H1 (cell line): ENCODE measurements at regions not wholly inside any gene's neighbourhood (a gene's known extent, or its start where the extent isn't known, plus 50 kb on each side); places are given as distances from the start of the nearest gene placed in this dataset.

Experiments used
- CTCF ChIA-PET: fragments of 300-600 bp; sonication (Branson Sonifier 250); formaldehyde crosslinking; loops from one replicate; lab custom pipeline; 2021; ENCODE audit not compliant: partially characterized antibody; lab: Charles Lee
- POLR2A ChIA-PET: fragments of 300-600 bp; sonication (Branson Sonifier 250); formaldehyde crosslinking; loops from one replicate; lab custom pipeline; 2021; ENCODE audit warnings: inconsistent platforms; ENCODE audit not compliant: partially characterized antibody; lab: Charles Lee
- DNase-seq, 2 experiments: peaks; one replicate each; pipeline versions ENCODE4 v3.0.0 to v3.0.0-alpha.2; 2010 to 2022; ENCODE audit warnings: low spot score in 2 of 2, low read depth in 1 of 2, mixed read lengths in 1 of 2
- FAIRE-seq: peaks from 2 replicates; lab custom pipeline; 2011; peaks lifted over from hg19 to GRCh38; lab: Jason Lieb, UNC
- H2AFZ ChIP-seq: 2 replicates; pipeline ENCODE4 v1.8.1; 2012; ENCODE audit warnings: low read length, inconsistent platforms
- H2AK5ac ChIP-seq: 2 replicates; pipeline ENCODE4 v1.6.1; 2013; ENCODE audit warnings: low read depth, low read length
- H2BK120ac ChIP-seq: replicated peaks from 2 replicates; pipeline ENCODE3; 2013; ENCODE audit warnings: low read depth, low read length, inconsistent platforms
- H2BK12ac ChIP-seq: 2 replicates; pipeline ENCODE4 v1.6.1; 2013; ENCODE audit warnings: low read depth, low read length
- H2BK15ac ChIP-seq: 2 replicates; pipeline ENCODE4 v1.6.1; 2013; ENCODE audit warnings: low read length
- H2BK20ac ChIP-seq: 2 replicates; pipeline ENCODE4 v1.6.1; 2013; ENCODE audit warnings: low read length
- H2BK5ac ChIP-seq: 2 replicates; pipeline ENCODE4 v1.6.1; 2013; ENCODE audit warnings: low read depth, low read length
- H3K14ac ChIP-seq: 2 replicates; pipeline ENCODE4 v1.6.1; 2013; ENCODE audit warnings: inconsistent platforms; ENCODE audit not compliant: insufficient read length
- H3K18ac ChIP-seq: 2 replicates; pipeline ENCODE4 v1.6.1; 2013; ENCODE audit warnings: low read length; ENCODE audit errors: extremely low read depth
- H3K23ac ChIP-seq: 2 replicates; pipeline ENCODE4 v1.6.1; 2013; ENCODE audit warnings: inconsistent platforms; ENCODE audit not compliant: insufficient read length
- H3K23me2 ChIP-seq: 2 replicates; pipeline ENCODE4 v1.6.1; 2013; ENCODE audit warnings: low read depth, low read length
- H3K27ac ChIP-seq: 2 replicates; pipeline ENCODE4 v1.6.1; 2011; ENCODE audit warnings: low read depth, low read length, inconsistent platforms
- H3K27me3 ChIP-seq, 4 experiments: replicated peaks in 1 of 4; 1 replicate in 1 of 4; 2 replicates in 3 of 4; pipeline versions ENCODE4 v1.6.1 to v1.8.1; 2011 to 2013; ENCODE audit warnings: low read length in 3 of 4, mild to moderate bottlenecking in 3 of 4, inconsistent platforms in 2 of 4, mixed read lengths in 2 of 4, moderate library complexity in 1 of 4; ENCODE audit not compliant: control insufficient read depth in 3 of 4, insufficient read depth in 3 of 4; ENCODE audit errors: extremely low read depth in 1 of 4
- H3K36me3 ChIP-seq, 4 experiments: 2 replicates each; pipeline versions ENCODE4 v1.6.1 to v1.8.1; 2011 to 2013; ENCODE audit warnings: mild to moderate bottlenecking in 4 of 4, low read length in 3 of 4, moderate library complexity in 2 of 4, control low read depth in 1 of 4, inconsistent platforms in 1 of 4; ENCODE audit not compliant: insufficient read depth in 4 of 4, control insufficient read depth in 2 of 4
- H3K4ac ChIP-seq: replicated peaks from 2 replicates; pipeline ENCODE3; 2013; ENCODE audit warnings: low read length, low read depth, mixed read lengths, inconsistent platforms; ENCODE audit not compliant: insufficient read length
- H3K4me1 ChIP-seq, 4 experiments: replicated peaks in 1 of 4; 1 replicate in 1 of 4; 2 replicates in 3 of 4; pipeline versions ENCODE4 v1.6.1 to v1.8.1; 2011 to 2013; ENCODE audit warnings: low read length in 3 of 4, inconsistent platforms in 2 of 4, mixed read lengths in 1 of 4; ENCODE audit not compliant: insufficient read depth in 4 of 4, control insufficient read depth in 3 of 4
- H3K4me2 ChIP-seq, 2 experiments: 2 replicates each; pipeline versions ENCODE4 v1.6.1 to v1.8.1; 2011 to 2013; ENCODE audit warnings: low read depth in 2 of 2, low read length in 2 of 2, control low read depth in 1 of 2, inconsistent platforms in 1 of 2, mild to moderate bottlenecking in 1 of 2; ENCODE audit not compliant: insufficient read depth in 1 of 2
- H3K4me3 ChIP-seq, 4 experiments: fragments of 200-600, 300-600 bp in 1 of 4; sonication (generic), shearing (Covaris generic), sonication (Bioruptor Twin) in 1 of 4; 2 replicates each; pipeline versions ENCODE4 v1.5.1 to v1.8.1; 2011 to 2016; ENCODE audit warnings: low read length in 4 of 4, low read depth in 3 of 4, control low read depth in 2 of 4, inconsistent platforms in 2 of 4, mild to moderate bottlenecking in 2 of 4, mixed read lengths in 1 of 4, moderate library complexity in 1 of 4; ENCODE audit not compliant: insufficient read depth in 2 of 4; ENCODE audit errors: extremely low read depth in 1 of 4
- H3K56ac ChIP-seq: replicated peaks from 2 replicates; pipeline ENCODE3; 2013; ENCODE audit warnings: low read depth, mild to moderate bottlenecking, mixed read lengths, low read length, inconsistent platforms; ENCODE audit not compliant: insufficient read length
- H3K79me1 ChIP-seq: 2 replicates; pipeline ENCODE4 v1.6.1; 2013; ENCODE audit warnings: low read depth, low read length, control low read depth
- H3K79me2 ChIP-seq, 2 experiments: 2 replicates each; pipeline versions ENCODE4 v1.6.1 to v1.8.1; 2012 to 2013; ENCODE audit warnings: low read length in 2 of 2, mild to moderate bottlenecking in 2 of 2, inconsistent platforms in 1 of 2; ENCODE audit not compliant: insufficient read depth in 2 of 2, control insufficient read depth in 1 of 2
- H3K9ac ChIP-seq, 4 experiments: replicated peaks in 1 of 4; 1 replicate in 1 of 4; 2 replicates in 3 of 4; pipeline versions ENCODE4 v1.6.1 to v1.8.1; 2011 to 2013; ENCODE audit warnings: low read depth in 3 of 4, low read length in 3 of 4, control low read depth in 2 of 4, mild to moderate bottlenecking in 2 of 4, moderate library complexity in 2 of 4, inconsistent platforms in 1 of 4; ENCODE audit errors: extremely low read depth in 1 of 4
- H3K9me3 ChIP-seq, 2 experiments: 2 replicates each; pipeline versions ENCODE4 v1.6.1 to v1.8.1; 2012 to 2013; ENCODE audit warnings: mild to moderate bottlenecking in 2 of 2, moderate library complexity in 2 of 2, control low read depth in 1 of 2, inconsistent platforms in 1 of 2, low read depth in 1 of 2, low read length in 1 of 2, mixed read lengths in 1 of 2; ENCODE audit not compliant: insufficient read depth in 2 of 2
- H4K20me1 ChIP-seq, 2 experiments: replicated peaks in 1 of 2; 2 replicates each; pipeline versions ENCODE3 to v1.8.1; 2011 to 2013; ENCODE audit warnings: inconsistent platforms in 2 of 2, low read length in 2 of 2, mild to moderate bottlenecking in 1 of 2; ENCODE audit not compliant: insufficient read depth in 2 of 2, control insufficient read depth in 1 of 2
- H4K5ac ChIP-seq: 2 replicates; pipeline ENCODE4 v1.6.1; 2013; ENCODE audit warnings: low read length, low read depth, mixed read lengths, inconsistent platforms; ENCODE audit not compliant: insufficient read length
- H4K8ac ChIP-seq: 2 replicates; pipeline ENCODE4 v1.8.0; 2013; ENCODE audit warnings: mild to moderate bottlenecking, moderate library complexity, low read length, inconsistent platforms; ENCODE audit not compliant: insufficient read depth; ENCODE audit errors: extremely low read depth
- H4K91ac ChIP-seq: replicated peaks from 2 replicates; pipeline ENCODE3; 2013; ENCODE audit warnings: low read length, mixed read lengths, inconsistent platforms; ENCODE audit not compliant: insufficient read length
- ATF2 ChIP-seq: IDR thresholded peaks from 2 replicates; pipeline ENCODE4 v1.6.1; 2012; ENCODE audit warnings: low read length, inconsistent platforms
- CBX5 ChIP-seq: fragments of 300-800, 300-1000 bp; sonication (generic); IDR thresholded peaks from 2 replicates; pipeline ENCODE4 v1.7.1; 2016; ENCODE audit warnings: antibody characterized with exemption, low read length, low read depth
- CREB1 ChIP-seq: IDR thresholded peaks from 2 replicates; pipeline ENCODE4 v1.6.1; 2012; ENCODE audit warnings: inconsistent platforms
- E2F6 ChIP-seq: IDR thresholded peaks from 2 replicates; pipeline ENCODE4 v1.6.1; 2012; ENCODE audit warnings: inconsistent platforms
- GTF2F1 ChIP-seq: IDR thresholded peaks from 2 replicates; pipeline ENCODE4 v1.6.1; 2012; ENCODE audit warnings: low read depth, low read length, improper control_type of control experiment, borderline replicate concordance
- HDAC2 ChIP-seq, 2 experiments: fragments of 300-600 bp in 1 of 2; sonication (generic) in 1 of 2; IDR thresholded peaks; 2 replicates each; pipeline ENCODE4 v1.6.1; 2011 to 2012; ENCODE audit warnings: low read depth in 2 of 2, low read length in 2 of 2, mild to moderate bottlenecking in 2 of 2, moderate library complexity in 2 of 2, borderline replicate concordance in 1 of 2, inconsistent platforms in 1 of 2
- POLR2A ChIP-seq, 2 experiments: IDR thresholded peaks; 1 replicate in 1 of 2; 2 replicates in 1 of 2; pipeline ENCODE4 v1.6.1; 2011; ENCODE audit warnings: low read depth in 2 of 2, low read length in 2 of 2, mild to moderate bottlenecking in 2 of 2; ENCODE audit errors: control extremely low read depth in 1 of 2
- RXRA ChIP-seq: IDR thresholded peaks from 2 replicates; pipeline ENCODE4 v1.6.1; 2011; ENCODE audit warnings: low read depth, mild to moderate bottlenecking, low read length, moderate library complexity; ENCODE audit not compliant: insufficient read depth
- SP2 ChIP-seq: IDR thresholded peaks from 2 replicates; pipeline ENCODE4 v1.6.1; 2012; ENCODE audit warnings: mild to moderate bottlenecking, low read length, inconsistent platforms
- YY1 ChIP-seq: IDR thresholded peaks from 2 replicates; pipeline ENCODE4 v1.6.1; 2011; ENCODE audit warnings: low read depth, mild to moderate bottlenecking, low read length
- WGBS, 2 experiments: shearing (Covaris generic) in 1 of 2; methylation state at CpG; one replicate each; pipeline versions ENCODE4 v1.1.6 to v1.1.7; 2013 to 2015; ENCODE audit warnings: low lambda C conversion rate in 2 of 2, mixed read lengths in 2 of 2, inconsistent platforms in 1 of 2, low coverage in 1 of 2, missing lambda C conversion rate in 1 of 2; ENCODE audit not compliant: insufficient replicate concordance in 2 of 2, insufficient coverage in 1 of 2, insufficient read length in 1 of 2; ENCODE audit errors: extremely low coverage in 1 of 2, missing lambda C conversion rate in 1 of 2; 5-methylcytosine and 5-hydroxymethylcytosine counted together

GRCh38 chr2:171214093-171214492 lies 53.4 kb upstream of the TLK1 start:
- ChIA-PET CTCF (interaction anchor here (0.6 to 2.1 kb wide), 4 partner anchors 40 to 228 kb away, joined by 3 to 6 read pairs (median 4); no protein-coding TSS in a partner anchor), POLR2A (interaction anchor here (0.6 kb wide), 2 partner anchors 111 to 220 kb away, joined by 3 read pairs; partner anchors contain the start of genes DCAF17 and METTL8)
- H2BK15ac ChIP-seq, result no peak overlapping the region
- no peak overlapping the region for H4K91ac ChIP-seq
- H2AK5ac ChIP-seq, result no peak overlapping the region
- no peaks in the 10 kb centered on the region for H3K79me2 ChIP-seq
- H4K5ac ChIP-seq, result no peak overlapping the region
- H3K23ac ChIP-seq, result no peak overlapping the region
- no peak overlapping the region for H3K14ac ChIP-seq
- DNase-seq (no peak), FAIRE-seq (no peak)
- H3K18ac ChIP-seq, result no peak overlapping the region
- no peaks in the 10 kb centered on the region for H4K20me1 ChIP-seq
- H3K23me2 ChIP-seq, result no peaks in the 10 kb centered on the region
- no peak overlapping the region for H2BK12ac ChIP-seq
- no peak overlapping the region for H3K9ac ChIP-seq
- no peak overlapping the region for H3K4ac ChIP-seq
- H2AFZ ChIP-seq, result no peak overlapping the region
- H3K9me3 ChIP-seq, result peaks cover 6 to 8% of the 10 kb centered on the region in 2 experiments; a peak in 2 of 4 replicates
- 80% methylated on average over 5 of the region's 5 CpGs; no CpG with 5 or more reads in 1 of the 2 experiments for WGBS, 2 experiments
- H3K36me3 ChIP-seq, result peaks cover 0 to 2% (median 0%) of the 10 kb centered on the region in 4 experiments; a peak in 2 of 8 replicates
- no peak overlapping the region; the same call in 1 of the 2 replicates for H4K8ac ChIP-seq
- H3K4me3 ChIP-seq, result no peak overlapping the region
- peaks cover 2 to 15% (median 11%) of the 10 kb centered on the region in 4 experiments; a peak in 6 of 7 replicates for H3K4me1 ChIP-seq
- H3K27me3 ChIP-seq, result no peaks in the 10 kb centered on the region; a peak in 1 of 7 replicates
- no peak overlapping the region for H2BK5ac ChIP-seq
- no peak overlapping the region for H3K4me2 ChIP-seq
- H2BK20ac ChIP-seq, result 0 out of 2 replicates have a peak overlapping the region, but pooled peaks have one; percentile 2
- no peaks in the 10 kb centered on the region for H3K79me1 ChIP-seq
- no peak overlapping the region for H2BK120ac ChIP-seq
- no peak overlapping the region for H3K27ac ChIP-seq
- no peak overlapping the region for H3K56ac ChIP-seq
- TF ChIP-seq CREB1, result no peak
- no peak for TF ChIP-seq GTF2F1
- no peak for TF ChIP-seq YY1
- no peak for TF ChIP-seq POLR2A (IDR thresholded peaks at IDR 0.05; ENCODE audit: control extremely low read depth in 1 of 2, low read depth in 2 of 2, low read length in 2 of 2)
- TF ChIP-seq HDAC2 (IDR thresholded peaks at IDR 0.05; ENCODE audit: borderline replicate concordance in 1 of 2, low read depth in 2 of 2, low read length in 2 of 2), result no peak
- no peak for TF ChIP-seq SP2
- no peak for TF ChIP-seq E2F6
- TF ChIP-seq RXRA, result no peak
- no peak for TF ChIP-seq CBX5
- no peak for TF ChIP-seq ATF2
